ENCODE measurements at regions not wholly inside any gene's neighbourhood (a gene's known extent, or its start where the extent isn't known, plus 50 kb on each side); places are given as distances from the start of the nearest gene placed in this dataset.

DNA sequence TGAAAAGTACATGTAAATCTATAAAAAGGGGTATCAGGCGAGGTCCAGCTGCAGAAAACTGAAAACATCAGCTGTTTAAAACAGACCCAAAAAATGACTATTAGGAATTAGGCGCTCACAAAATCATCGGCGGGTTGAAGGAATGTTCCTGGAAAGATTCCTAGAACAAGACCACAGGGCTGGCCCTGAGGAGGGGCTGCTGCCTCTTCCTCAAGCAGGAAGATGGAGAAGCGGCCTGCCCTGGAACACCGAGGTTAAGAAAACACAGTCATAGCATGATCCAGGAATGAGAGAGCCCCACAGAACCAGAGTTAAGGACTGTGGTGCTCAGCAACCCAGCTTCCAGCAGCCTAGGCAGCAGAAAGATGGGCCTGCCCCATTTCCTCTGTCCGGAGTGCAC is 78.4 kb downstream of the C11orf91 start:
- Mint-ChIP-seq H3K4me3 (no peak overlapping the region), H3K9me3 (no peaks in the 10 kb centered on the region), H3K27me3 (ENCODE audit: low read depth) (no peaks in the 10 kb centered on the region), H3K4me1 (peaks cover 18% of the 10 kb centered on the region), H3K27ac (ENCODE audit: unreplicated experiment) (no peak overlapping the region), H3K36me3 (ENCODE audit: low read depth) (peaks cover 7% of the 10 kb centered on the region)
- TF ChIP-seq, protein P1, sequence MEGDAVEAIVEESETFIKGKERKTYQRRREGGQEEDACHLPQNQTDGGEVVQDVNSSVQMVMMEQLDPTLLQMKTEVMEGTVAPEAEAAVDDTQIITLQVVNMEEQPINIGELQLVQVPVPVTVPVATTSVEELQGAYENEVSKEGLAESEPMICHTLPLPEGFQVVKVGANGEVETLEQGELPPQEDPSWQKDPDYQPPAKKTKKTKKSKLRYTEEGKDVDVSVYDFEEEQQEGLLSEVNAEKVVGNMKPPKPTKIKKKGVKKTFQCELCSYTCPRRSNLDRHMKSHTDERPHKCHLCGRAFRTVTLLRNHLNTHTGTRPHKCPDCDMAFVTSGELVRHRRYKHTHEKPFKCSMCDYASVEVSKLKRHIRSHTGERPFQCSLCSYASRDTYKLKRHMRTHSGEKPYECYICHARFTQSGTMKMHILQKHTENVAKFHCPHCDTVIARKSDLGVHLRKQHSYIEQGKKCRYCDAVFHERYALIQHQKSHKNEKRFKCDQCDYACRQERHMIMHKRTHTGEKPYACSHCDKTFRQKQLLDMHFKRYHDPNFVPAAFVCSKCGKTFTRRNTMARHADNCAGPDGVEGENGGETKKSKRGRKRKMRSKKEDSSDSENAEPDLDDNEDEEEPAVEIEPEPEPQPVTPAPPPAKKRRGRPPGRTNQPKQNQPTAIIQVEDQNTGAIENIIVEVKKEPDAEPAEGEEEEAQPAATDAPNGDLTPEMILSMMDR (conservative IDR thresholded peaks at IDR 0.05) = no peak
- DNase-seq (ENCODE audit: low read depth, low spot score) = no peak

DNA sequence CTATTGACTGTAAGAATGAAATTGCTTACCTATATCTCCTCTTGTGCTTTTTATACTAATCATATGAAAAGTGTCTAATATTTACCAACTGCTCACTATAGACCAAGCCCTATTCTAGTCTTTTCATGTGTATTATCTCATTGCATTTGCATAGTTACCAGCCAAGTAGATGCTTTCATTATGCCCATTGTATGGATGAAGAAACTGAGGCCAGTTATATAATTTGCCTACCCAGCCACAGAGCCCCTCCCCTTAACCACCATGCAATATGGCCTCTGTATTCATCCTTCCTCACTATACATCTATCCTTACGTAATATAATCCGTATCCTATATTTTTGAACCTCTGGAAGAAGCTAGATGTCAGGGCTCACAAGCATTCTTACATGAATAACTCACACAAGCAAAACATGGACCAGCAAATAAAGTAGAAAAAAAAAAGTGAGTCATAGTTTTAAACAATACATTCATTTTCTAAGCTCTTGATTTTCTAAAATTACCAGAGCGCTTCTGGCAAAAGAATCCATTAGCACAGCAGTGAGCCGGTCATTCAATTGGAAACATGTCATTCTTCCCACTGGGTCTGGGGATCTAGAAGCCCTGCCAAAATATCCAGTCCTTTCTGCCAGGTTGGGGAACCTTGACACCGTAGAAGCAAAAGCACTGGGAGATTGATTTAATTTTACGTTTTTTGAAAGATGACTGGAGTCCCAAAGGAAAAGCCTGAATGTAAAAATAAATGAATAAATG is 80.0 kb downstream of the C11orf91 start:
- Mint-ChIP-seq H3K9me3 (no peaks in the 10 kb centered on the region), H3K27ac (ENCODE audit: unreplicated experiment) (no peak overlapping the region), H3K4me1 (peaks cover 18% of the 10 kb centered on the region), H3K27me3 (ENCODE audit: low read depth) (no peaks in the 10 kb centered on the region), H3K36me3 (ENCODE audit: low read depth) (peaks cover 7% of the 10 kb centered on the region), H3K4me3 (no peak overlapping the region)
- TF ChIP-seq, protein P1 (conservative IDR thresholded peaks at IDR 0.05) = no peak
- DNase-seq (ENCODE audit: low read depth, low spot score) = no peak

DNA sequence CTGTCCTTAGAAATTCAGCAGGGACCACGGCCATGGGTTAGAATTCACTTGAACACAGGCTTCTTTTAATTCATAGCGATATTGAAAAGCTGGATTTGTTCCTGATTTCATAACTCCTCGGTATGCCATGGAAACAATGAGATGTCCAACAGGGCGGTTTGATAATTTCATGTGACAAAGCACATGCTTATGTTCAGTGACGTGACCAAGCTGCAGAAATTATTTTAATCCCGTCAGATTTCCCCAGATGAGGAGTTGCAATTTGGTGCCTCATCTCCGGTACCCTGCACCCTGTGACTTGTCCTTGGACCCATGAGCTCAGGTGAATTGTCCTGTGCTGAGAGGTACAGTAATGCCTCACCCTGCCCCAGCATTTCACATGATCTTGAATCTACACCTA is 81.7 kb downstream of the C11orf91 start:
- H3K27ac Mint-ChIP-seq (ENCODE audit: unreplicated experiment) = no peak overlapping the region

DNA sequence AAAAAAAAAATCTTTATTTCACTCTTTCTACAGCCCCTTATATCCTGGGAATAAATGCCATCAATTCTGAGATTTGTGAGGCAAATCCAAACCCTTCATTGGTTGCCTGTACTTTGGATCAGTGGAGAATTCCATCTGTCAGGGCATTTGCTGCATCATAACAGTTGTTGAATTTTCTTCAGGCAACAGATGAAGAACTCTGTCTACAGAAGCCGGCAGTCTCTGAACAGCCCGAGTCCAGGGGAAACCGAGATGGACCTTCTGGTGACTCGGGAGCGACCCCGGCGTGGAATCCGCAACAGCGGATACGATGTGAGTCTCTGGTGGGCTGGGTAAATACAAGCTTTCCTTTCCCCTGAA is 82.3 kb downstream of the C11orf91 start:
- no peaks in the 10 kb centered on the region for H3K27me3 Mint-ChIP-seq (ENCODE audit: low read depth)
- DNase-seq (ENCODE audit: low read depth, low spot score) = no peak
- H3K4me3 Mint-ChIP-seq = no peak overlapping the region
- H3K36me3 Mint-ChIP-seq (ENCODE audit: low read depth) = peaks cover 7% of the 10 kb centered on the region
- peaks cover 18% of the 10 kb centered on the region for H3K4me1 Mint-ChIP-seq
- H3K27ac Mint-ChIP-seq (ENCODE audit: unreplicated experiment) = no peak overlapping the region
- no peaks in the 10 kb centered on the region for H3K9me3 Mint-ChIP-seq
- TF ChIP-seq, protein P1 (conservative IDR thresholded peaks at IDR 0.05) = no peak

More for the DNA sequence above, 81.7 kb downstream of the C11orf91 start:
- Mint-ChIP-seq H3K4me3 (no peak overlapping the region), H3K9me3 (no peaks in the 10 kb centered on the region), H3K27me3 (ENCODE audit: low read depth) (no peaks in the 10 kb centered on the region), H3K36me3 (ENCODE audit: low read depth) (peaks cover 7% of the 10 kb centered on the region), H3K4me1 (peaks cover 18% of the 10 kb centered on the region)
- TF ChIP-seq, protein P1 (conservative IDR thresholded peaks at IDR 0.05) = no peak
- DNase-seq (ENCODE audit: low read depth, low spot score) = no peak

DNA sequence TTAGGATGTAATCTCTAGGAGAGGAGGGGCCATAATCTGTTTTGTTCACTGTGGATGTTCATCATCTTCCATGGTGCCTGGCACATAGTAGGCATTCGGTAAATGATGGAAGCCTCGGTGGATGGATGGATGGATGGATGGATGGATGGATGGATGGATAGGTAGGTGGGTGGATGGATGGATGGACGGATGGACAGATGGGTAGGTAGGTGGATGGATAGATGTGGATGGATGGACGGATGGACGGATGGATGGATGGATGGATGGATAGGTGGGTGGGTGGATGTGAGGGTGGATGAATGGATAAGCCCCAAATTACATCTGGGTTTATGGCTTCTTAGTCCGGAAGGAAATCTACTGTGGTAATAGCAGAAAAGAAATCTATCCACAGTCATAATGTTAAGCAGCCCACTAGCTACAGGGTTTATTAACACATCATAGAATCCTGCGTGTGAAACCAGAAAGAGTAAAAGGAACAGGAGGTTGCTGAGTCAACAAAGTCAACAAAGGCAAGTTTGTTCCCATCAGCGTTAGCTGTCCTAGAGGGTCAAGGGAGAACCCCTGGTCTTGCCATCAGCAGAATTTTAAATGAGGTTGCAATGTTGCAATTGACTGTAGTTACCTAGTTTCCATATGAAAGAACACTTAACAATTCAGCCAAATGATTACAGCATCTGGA is 82.8 kb downstream of the C11orf91 start:
- peaks cover 18% of the 10 kb centered on the region for H3K4me1 Mint-ChIP-seq
- no peaks in the 10 kb centered on the region for H3K27me3 Mint-ChIP-seq (ENCODE audit: low read depth)
- TF ChIP-seq, protein P1 (conservative IDR thresholded peaks at IDR 0.05) = no peak
- H3K4me3 Mint-ChIP-seq = no peak overlapping the region
- DNase-seq (ENCODE audit: low read depth, low spot score) = no peak
- H3K36me3 Mint-ChIP-seq (ENCODE audit: low read depth) = peaks cover 11% of the 10 kb centered on the region
- H3K9me3 Mint-ChIP-seq = peaks cover 3% of the 10 kb centered on the region
- no peak overlapping the region for H3K27ac Mint-ChIP-seq (ENCODE audit: unreplicated experiment)

All from neural crest cell (in vitro differentiated cells).